ENCODE measurements at regions not wholly inside any gene's neighbourhood (a gene's known extent, or its start where the extent isn't known, plus 50 kb on each side); places are given as distances from the start of the nearest gene placed in this dataset.

DNA sequence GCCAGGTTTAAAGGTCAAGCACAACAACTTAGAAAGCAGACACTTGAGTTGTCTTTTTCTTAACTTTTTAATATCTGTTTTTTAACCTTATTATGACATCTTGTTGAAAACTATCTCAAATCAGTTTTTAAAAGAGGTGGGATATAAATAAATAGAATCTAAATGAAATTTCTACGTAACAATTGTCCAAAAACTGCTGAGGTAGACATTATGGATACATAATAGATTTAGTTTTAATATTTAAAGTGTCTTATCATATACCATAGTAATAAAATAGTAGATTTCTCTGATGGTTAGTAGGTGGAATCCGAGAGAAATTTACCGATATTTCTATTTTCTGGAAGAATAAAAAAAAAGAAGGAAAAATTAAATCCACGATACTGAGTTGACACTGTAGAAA is 113.9 kb upstream of the MMS22L start:
- no peak overlapping the region for H3K27ac ChIP-seq
- DNase-seq (ENCODE audit: low spot score in 2 of 2) = no peak
- no peaks in the 10 kb centered on the region for H3K36me3 ChIP-seq
- no peaks in the 10 kb centered on the region for H3K9me3 ChIP-seq
- H3K4me1 ChIP-seq = no peaks in the 10 kb centered on the region
- TF ChIP-seq CTCF (IDR thresholded peaks at IDR 0.05) = no peak
- no peaks in the 10 kb centered on the region for H3K27me3 ChIP-seq
- intact Hi-C loops (cut with DNase I) = loop anchor here (5.0 to 10.0 kb wide), 2 partner anchors 182 to 330 kb away; no protein-coding TSS in a partner anchor
- H3K4me3 ChIP-seq = no peak overlapping the region

- no peak for TF ChIP-seq CTCF (IDR thresholded peaks at IDR 0.05)
- intact Hi-C loops (cut with DNase I) = loop anchor here (5.0 to 10.0 kb wide), 2 partner anchors 184 to 332 kb away; no protein-coding TSS in a partner anchor
- no peaks in the 10 kb centered on the region for H3K36me3 ChIP-seq
- no peak for DNase-seq (ENCODE audit: low spot score in 2 of 2)
- no peaks in the 10 kb centered on the region for H3K9me3 ChIP-seq
- H3K4me1 ChIP-seq = no peaks in the 10 kb centered on the region
- no peaks in the 10 kb centered on the region for H3K27me3 ChIP-seq
- no peak overlapping the region for H3K4me3 ChIP-seq
- no peak overlapping the region for H3K27ac ChIP-seq
These were observed 116.2 kb upstream of the MMS22L start for GRCh38 chr6:97399208-97399607.

- Histone ChIP-seq H3K4me3 (no peak overlapping the region), H3K9me3 (no peaks in the 10 kb centered on the region), H3K36me3 (no peaks in the 10 kb centered on the region), H3K27me3 (no peaks in the 10 kb centered on the region), H3K27ac (no peak overlapping the region), H3K4me1 (no peaks in the 10 kb centered on the region)
- intact Hi-C loops (cut with DNase I) = no loop called here
- DNase-seq (ENCODE audit: low spot score in 2 of 2) = no peak
- no peak for TF ChIP-seq CTCF (IDR thresholded peaks at IDR 0.05)
These were observed 118.5 kb upstream of the MMS22L start for GRCh38 chr6:97401533-97401932.

GRCh38 chr6:97405818-97406409 is 122.9 kb upstream of the MMS22L start:
- H3K27me3 ChIP-seq = no peaks in the 10 kb centered on the region
- H3K9me3 ChIP-seq = no peaks in the 10 kb centered on the region
- no peak for TF ChIP-seq CTCF (IDR thresholded peaks at IDR 0.05)
- no peak for DNase-seq (ENCODE audit: low spot score in 2 of 2)
- no peaks in the 10 kb centered on the region for H3K4me1 ChIP-seq
- H3K4me3 ChIP-seq = no peak overlapping the region
- no peak overlapping the region for H3K27ac ChIP-seq
- intact Hi-C loops (cut with DNase I) = no loop called here
- no peaks in the 10 kb centered on the region for H3K36me3 ChIP-seq

GRCh38 chr6:97406633-97407032 is 123.6 kb upstream of the MMS22L start:
- H3K36me3 ChIP-seq = no peaks in the 10 kb centered on the region
- H3K9me3 ChIP-seq = no peaks in the 10 kb centered on the region
- DNase-seq (ENCODE audit: low spot score in 2 of 2) = no peak
- H3K27ac ChIP-seq = no peak overlapping the region
- H3K27me3 ChIP-seq = no peaks in the 10 kb centered on the region
- no peaks in the 10 kb centered on the region for H3K4me1 ChIP-seq
- TF ChIP-seq CTCF (IDR thresholded peaks at IDR 0.05) = no peak
- no peak overlapping the region for H3K4me3 ChIP-seq
- intact Hi-C loops (cut with DNase I) = no loop called here

DNA sequence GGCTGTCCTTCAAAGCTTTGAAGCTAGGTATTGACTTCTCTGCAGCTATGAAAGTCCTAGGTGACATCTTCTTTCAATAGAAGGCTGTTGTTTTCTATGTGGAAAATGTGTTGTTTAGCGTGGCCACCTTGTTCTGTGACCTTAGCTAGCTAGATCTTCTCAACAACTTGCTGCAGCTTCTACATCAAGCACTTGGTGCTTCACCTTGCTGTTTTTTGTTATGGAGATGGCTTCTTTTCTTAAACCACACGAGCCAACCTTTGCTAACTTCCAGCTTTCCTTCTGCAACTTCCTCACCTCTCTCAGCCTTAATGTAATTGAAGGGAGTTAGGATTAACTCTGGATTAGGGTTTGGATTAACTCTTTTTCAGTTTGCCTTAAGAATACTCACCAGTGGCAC is 128.6 kb upstream of the MMS22L start:
- no peaks in the 10 kb centered on the region for H3K36me3 ChIP-seq
- intact Hi-C loops (cut with DNase I) = no loop called here
- no peaks in the 10 kb centered on the region for H3K9me3 ChIP-seq
- no peak overlapping the region for H3K27ac ChIP-seq
- no peak for DNase-seq (ENCODE audit: low spot score in 2 of 2)
- no peak for TF ChIP-seq CTCF (IDR thresholded peaks at IDR 0.05)
- H3K4me3 ChIP-seq = no peak overlapping the region
- no peaks in the 10 kb centered on the region for H3K27me3 ChIP-seq
- H3K4me1 ChIP-seq = no peaks in the 10 kb centered on the region
